SK-N-SH treated with all-trans-retinoic acid at 6 μM for 48 hours (cell line): ENCODE measurements at regions not wholly inside any gene's neighbourhood (a gene's known extent, or its start where the extent isn't known, plus 50 kb on each side); places are given as distances from the start of the nearest gene placed in this dataset.

Experiments
- CSRNP3 ChIP-seq: fragments of 250-450 bp; sonication (Bioruptor Pico); IDR thresholded peaks from 2 replicates; pipeline ENCODE4 v1.5.1; 2021; ENCODE audit warnings: mild to moderate bottlenecking, moderate library complexity
- ESRRG ChIP-seq: fragments of 250-450 bp; sonication (Bioruptor Pico); IDR thresholded peaks from 2 replicates; pipeline ENCODE4 v1.6.1; 2021; ENCODE audit warnings: mild to moderate bottlenecking
- OSR1 ChIP-seq: fragments of 250-450 bp; sonication (Bioruptor Pico); IDR thresholded peaks from 2 replicates; pipeline ENCODE4 v1.8.0; 2022; ENCODE audit warnings: moderate library complexity, mild to moderate bottlenecking, inconsistent platforms
- PATZ1 ChIP-seq: fragments of 250-450 bp; sonication (Bioruptor Pico); IDR thresholded peaks from 2 replicates; pipeline ENCODE4 v1.8.0; 2020; ENCODE audit warnings: mild to moderate bottlenecking, moderate library complexity, borderline replicate concordance
- SNAI2 ChIP-seq: fragments of 250-450 bp; sonication (Bioruptor Pico); IDR thresholded peaks from 2 replicates; pipeline ENCODE4 v1.5.0; 2020; ENCODE audit warnings: mild to moderate bottlenecking, moderate library complexity
- TCF4 ChIP-seq: fragments of 250-450 bp; sonication (Bioruptor Pico); IDR thresholded peaks from 2 replicates; pipeline ENCODE4 v1.8.0; 2021; ENCODE audit warnings: mild to moderate bottlenecking, moderate library complexity, borderline replicate concordance
- TSHZ2 ChIP-seq: fragments of 250-450 bp; sonication (Bioruptor Pico); IDR thresholded peaks from 2 replicates; pipeline ENCODE4 v1.5.0; 2020; ENCODE audit warnings: mild to moderate bottlenecking, moderate library complexity
- ZC3H10 ChIP-seq: fragments of 250-450 bp; sonication (Bioruptor Pico); IDR thresholded peaks from 2 replicates; pipeline ENCODE4 v1.5.1; 2021; ENCODE audit warnings: mild to moderate bottlenecking, moderate library complexity
- ZFP30 ChIP-seq: fragments of 450-650 bp; formaldehyde crosslinking; IDR thresholded peaks from 2 replicates; pipeline ENCODE4 v1.5.0; 2022; ENCODE audit warnings: mild to moderate bottlenecking, moderate library complexity

- TF ChIP-seq CSRNP3 (CRISPR knock-in tag), result no peak
- TF ChIP-seq PATZ1 (CRISPR knock-in tag), result no peak
- TF ChIP-seq TSHZ2, result no peak
- no peak for TF ChIP-seq TCF4 (CRISPR knock-in tag)
- no peak for TF ChIP-seq OSR1 (CRISPR knock-in tag)
- TF ChIP-seq SNAI2 (CRISPR knock-in tag), result no peak
- TF ChIP-seq ESRRG, result no peak
- no peak for TF ChIP-seq ZC3H10 (CRISPR knock-in tag)
- no peak for TF ChIP-seq ZFP30 (CRISPR knock-in tag)
These were observed 314.3 kb downstream of the MAP2K6 start for GRCh38 chr17:69728816-69729215.
